SIG-M5 treated with dmso at 0.1 percent for 504 hours (cell line): ENCODE measurements at regions not wholly inside any gene's neighbourhood (a gene's known extent, or its start where the extent isn't known, plus 50 kb on each side); places are given as distances from the start of the nearest gene placed in this dataset.
A peak's percentile ranks its signal among the peaks of the same experiment; 100 is the strongest.
"Not testable (repeated sequence)": the region's sequence is repeated elsewhere in the genome, so short reads cannot be mapped to it uniquely, and the experiment has no call there.

Experiments used
- DNase-seq: peaks from one replicate; lab custom pipeline; 2025; ENCODE audit not compliant: unreplicated experiment; lab: John Stamatoyannopoulos, UW

- DNase-seq: no peak
Measured at GRCh38 chr16:72657791-72658190, 390.1 kb downstream of the ZFHX3 start.

GRCh38 chr16:72657164-72657563, 390.8 kb downstream of the ZFHX3 start:
- DNase-seq: no peak

GRCh38 chr16:72654535-72654934, 393.4 kb downstream of the ZFHX3 start:
- no peak for DNase-seq

- no peak for DNase-seq
Measured at GRCh38 chr16:72649254-72649944, 398.5 kb downstream of the ZFHX3 start.

- no peak for DNase-seq
Measured at GRCh38 chr16:72646615-72647014, 401.3 kb downstream of the ZFHX3 start.

- no peak for DNase-seq
Measured at GRCh38 chr16:72645538-72645937, 402.4 kb downstream of the ZFHX3 start.

GRCh38 chr16:72644911-72645310, 403.0 kb downstream of the ZFHX3 start:
- DNase-seq: no peak

- no peak for DNase-seq
Measured at GRCh38 chr16:72639494-72639893, 408.4 kb downstream of the ZFHX3 start.

- DNase-seq: no peak
Measured at GRCh38 chr16:72637306-72637705, 410.6 kb downstream of the ZFHX3 start.

GRCh38 chr16:72635694-72636093, 412.2 kb downstream of the ZFHX3 start:
- no peak for DNase-seq

GRCh38 chr16:72635104-72635503, 412.8 kb downstream of the ZFHX3 start:
- DNase-seq: no peak

GRCh38 chr16:72627182-72627896, 420.6 kb downstream of the ZFHX3 start:
- DNase-seq: not testable (repeated sequence)

GRCh38 chr16:72626623-72627022, 421.3 kb downstream of the ZFHX3 start:
- DNase-seq: no peak

- DNase-seq: no peak
Measured at GRCh38 chr16:72621651-72622050, 426.3 kb downstream of the ZFHX3 start.

- DNase-seq: no peak
Measured at GRCh38 chr16:72620853-72621252, 427.1 kb downstream of the ZFHX3 start.

GRCh38 chr16:72620348-72620747, 427.6 kb downstream of the ZFHX3 start:
- no peak for DNase-seq

- DNase-seq: no peak
Measured at GRCh38 chr16:72615856-72616255, 432.1 kb downstream of the ZFHX3 start.

GRCh38 chr16:72612718-72613117, 435.2 kb downstream of the ZFHX3 start:
- DNase-seq: no peak

- no peak for DNase-seq
Measured at GRCh38 chr16:72612256-72612655, 435.7 kb downstream of the ZFHX3 start.

GRCh38 chr16:72609933-72610332, 438.0 kb upstream of the PMFBP1 start:
- peak; percentile 5 for DNase-seq

- DNase-seq: no peak
Measured at GRCh38 chr16:72609066-72609465, 437.1 kb upstream of the PMFBP1 start.

- DNase-seq: no peak
Measured at GRCh38 chr16:72604375-72604774, 432.4 kb upstream of the PMFBP1 start.

GRCh38 chr16:72602499-72602898, 430.5 kb upstream of the PMFBP1 start:
- DNase-seq: no peak
